ENCODE measurements at regions not wholly inside any gene's neighbourhood (a gene's known extent, or its start where the extent isn't known, plus 50 kb on each side); places are given as distances from the start of the nearest gene placed in this dataset.

GRCh38 chr5:74949976-74950375 lies 83.8 kb upstream of the FAM169A start:
- Histone ChIP-seq H4K20me1 (replicated peaks; ENCODE audit: control insufficient read depth, insufficient read depth, low read length) (no peaks in the 10 kb centered on the region), H3K4me1 (replicated peaks in 1 of 2; ENCODE audit: control insufficient read depth in 2 of 2, insufficient read depth in 2 of 2, low read length in 2 of 2) (no peaks in the 10 kb centered on the region), H3K4me2 (ENCODE audit: insufficient read depth, low read length) (no peak overlapping the region), H3K9me3 (replicated peaks; ENCODE audit: control insufficient read depth, insufficient read depth, low read depth, low read length) (no peaks in the 10 kb centered on the region), H3K36me3 (ENCODE audit: control insufficient read depth, insufficient read depth, low read length) (no peaks in the 10 kb centered on the region), H3K27ac (ENCODE audit: extremely low read depth, low read depth, low read length) (no peak overlapping the region), H2AFZ (ENCODE audit: low read depth, low read length) (no peak overlapping the region), H3K79me2 (ENCODE audit: control insufficient read depth, insufficient read depth, low read length) (no peaks in the 10 kb centered on the region), H3K9me1 (ENCODE audit: control insufficient read depth, insufficient read depth, low read length) (no peaks in the 10 kb centered on the region), H3K4me3 (no peak overlapping the region), H3K9ac (ENCODE audit: insufficient read depth in 1 of 2, low read depth in 2 of 2, low read length in 2 of 2) (no peak overlapping the region), H3K27me3 (ENCODE audit: control insufficient read depth in 2 of 2, insufficient read depth in 2 of 2, low read length in 2 of 2) (peaks cover 0 to 10% of the 10 kb centered on the region in 2 experiments; a peak in 3 of 5 replicates)
- ChIA-PET CTCF (ENCODE audit: low intra/inter-chr PET ratio) (no interaction called here), POLR2A (no interaction called here)
- FAIRE-seq (no peak), ATAC-seq (no peak), DNase-seq (ENCODE audit: extremely low read depth in 1 of 4, low spot score in 3 of 4) (no peak)
- no peak for TF ChIP-seq EP400 (IDR thresholded peaks at IDR 0.05)
- TF ChIP-seq BRF2 (IDR thresholded peaks at IDR 0.05; ENCODE audit: borderline replicate concordance, insufficient read depth, insufficient read length), result no peak
- TF ChIP-seq ETS2 (tag; IDR thresholded peaks at IDR 0.05; ENCODE audit: borderline replicate concordance, poor library complexity, severe bottlenecking), result no peak
- TF ChIP-seq ZNF431 (CRISPR knock-in tag; IDR thresholded peaks at IDR 0.05), result no peak
- no peak for TF ChIP-seq PTBP1 (IDR thresholded peaks at IDR 0.05; ENCODE audit: low read depth, low read length)
- no peak for TF ChIP-seq ZKSCAN8 (CRISPR knock-in tag; IDR thresholded peaks at IDR 0.05)
- TF ChIP-seq HMG20A (CRISPR knock-in tag; conservative IDR thresholded peaks at IDR 0.05), result no peak
- no TSS peak for BruUV-seq (replicated peaks)
- intact Hi-C loops (cut with micrococcal nuclease) (no loop called here), in situ Hi-C loops (cut with MboI) (no loop called here)
- 0% methylated on average over 5 of the region's 5 CpGs for WGBS (ENCODE audit: insufficient coverage, low coverage, missing lambda C conversion rate)

Measured in K562 (cell line).